ENCODE measurements at regions not wholly inside any gene's neighbourhood (a gene's known extent, or its start where the extent isn't known, plus 50 kb on each side); places are given as distances from the start of the nearest gene placed in this dataset.

GRCh38 chr10:59008452-59008851, 168.0 kb upstream of the PHYHIPL start:
- intact Hi-C loops (cut with DNase I; ENCODE audit: low total_unique reads) = no loop called here
- no peak for TF ChIP-seq CTCF (IDR thresholded peaks at IDR 0.05)
- Histone ChIP-seq H3K36me3 (no peaks in the 10 kb centered on the region), H3K9me3 (no peaks in the 10 kb centered on the region), H3K27ac (no peak overlapping the region), H3K27me3 (no peaks in the 10 kb centered on the region), H3K4me3 (no peak overlapping the region), H3K4me1 (peaks cover 0 to 43% (median 12%) of the 10 kb centered on the region in 4 donors)
- DNase-seq = no peak

GRCh38 chr10:59011972-59012632, 164.3 kb upstream of the PHYHIPL start:
- TF ChIP-seq CTCF (IDR thresholded peaks at IDR 0.05) = no peak
- H3K9me3 ChIP-seq = no peaks in the 10 kb centered on the region
- DNase-seq = no peak
- peaks cover 0 to 6% (median 3%) of the 10 kb centered on the region in 4 donors for H3K4me1 ChIP-seq
- H3K36me3 ChIP-seq = no peaks in the 10 kb centered on the region
- no peak overlapping the region for H3K4me3 ChIP-seq
- intact Hi-C loops (cut with DNase I; ENCODE audit: low total_unique reads) = no loop called here
- no peaks in the 10 kb centered on the region for H3K27me3 ChIP-seq
- no peak overlapping the region for H3K27ac ChIP-seq

GRCh38 chr10:59012839-59013238, 163.6 kb upstream of the PHYHIPL start:
- Histone ChIP-seq H3K4me1 (no peaks in the 10 kb centered on the region), H3K4me3 (no peak overlapping the region), H3K9me3 (no peaks in the 10 kb centered on the region), H3K27ac (no peak overlapping the region), H3K36me3 (no peaks in the 10 kb centered on the region), H3K27me3 (no peaks in the 10 kb centered on the region)
- intact Hi-C loops (cut with DNase I; ENCODE audit: low total_unique reads) = no loop called here
- DNase-seq = no peak
- no peak for TF ChIP-seq CTCF (IDR thresholded peaks at IDR 0.05)

- no peaks in the 10 kb centered on the region for H3K9me3 ChIP-seq
- no peak for DNase-seq
- no peaks in the 10 kb centered on the region for H3K27me3 ChIP-seq
- peaks cover 0 to 22% (median 3%) of the 10 kb centered on the region in 4 donors for H3K4me1 ChIP-seq
- no peak overlapping the region for H3K4me3 ChIP-seq
- intact Hi-C loops (cut with DNase I; ENCODE audit: low total_unique reads) = no loop called here
- no peak overlapping the region for H3K27ac ChIP-seq
- H3K36me3 ChIP-seq = no peaks in the 10 kb centered on the region
- no peak for TF ChIP-seq CTCF (IDR thresholded peaks at IDR 0.05)
Observed at GRCh38 chr10:59016043-59016442, 160.4 kb upstream of the PHYHIPL start.

- peak overlapping the region; percentile 6 to 11 for H3K4me3 ChIP-seq
- intact Hi-C loops (cut with DNase I; ENCODE audit: low total_unique reads) = no loop called here
- no peak for DNase-seq
Observed at GRCh38 chr10:59018977-59019376, 157.5 kb upstream of the PHYHIPL start.

More at GRCh38 chr10:59018977-59019376, 157.5 kb upstream of the PHYHIPL start:
- no peaks in the 10 kb centered on the region for H3K36me3 ChIP-seq
- H3K9me3 ChIP-seq = no peaks in the 10 kb centered on the region
- peak overlapping the region; percentile 53 to 70 for H3K27ac ChIP-seq
- no peaks in the 10 kb centered on the region for H3K27me3 ChIP-seq
- peaks cover 0 to 24% (median 3%) of the 10 kb centered on the region in 4 donors for H3K4me1 ChIP-seq
- TF ChIP-seq CTCF (IDR thresholded peaks at IDR 0.05) = no peak

All from tibial artery (tissue), 4 donors.